Inferior parietal cortex (tissue), 1 donor: ENCODE measurements at regions not wholly inside any gene's neighbourhood (a gene's known extent, or its start where the extent isn't known, plus 50 kb on each side); places are given as distances from the start of the nearest gene placed in this dataset.

Source experiments
- DNase-seq: peaks from one replicate; pipeline ENCODE4 v3.0.0-alpha.2; 2016; ENCODE audit errors: extremely low spot score

GRCh38 chr7:24341691-24342413 lies 57.9 kb downstream of the NPY start:
- DNase-seq = no peak

GRCh38 chr7:24343614-24344013 lies 59.6 kb downstream of the NPY start:
- no peak for DNase-seq

- DNase-seq = no peak
Measured at GRCh38 chr7:24346129-24346528, 62.1 kb downstream of the NPY start.

- no peak for DNase-seq
Measured at GRCh38 chr7:24346716-24347115, 62.7 kb downstream of the NPY start.

GRCh38 chr7:24349339-24349738 lies 65.3 kb downstream of the NPY start:
- no peak for DNase-seq

- no peak for DNase-seq
Measured at GRCh38 chr7:24354456-24354855, 70.5 kb downstream of the NPY start.

- DNase-seq = no peak
Measured at GRCh38 chr7:24356718-24357386, 72.9 kb downstream of the NPY start.

GRCh38 chr7:24361001-24361400 lies 77.0 kb downstream of the NPY start:
- no peak for DNase-seq

- peak; percentile 23 for DNase-seq
Measured at GRCh38 chr7:24365606-24366005, 81.6 kb downstream of the NPY start.

- DNase-seq = no peak
Measured at GRCh38 chr7:24366876-24367275, 82.9 kb downstream of the NPY start.

GRCh38 chr7:24368161-24368560 lies 84.2 kb downstream of the NPY start:
- DNase-seq = no peak

- DNase-seq = no peak
Measured at GRCh38 chr7:24370541-24370940, 86.6 kb downstream of the NPY start.

- no peak for DNase-seq
Measured at GRCh38 chr7:24372961-24373955, 89.3 kb downstream of the NPY start.

GRCh38 chr7:24378871-24379616 lies 95.1 kb downstream of the NPY start:
- DNase-seq = no peak

- no peak for DNase-seq
Measured at GRCh38 chr7:24381894-24382505, 98.0 kb downstream of the NPY start.

- DNase-seq = no peak
Measured at GRCh38 chr7:24383055-24383454, 99.1 kb downstream of the NPY start.

GRCh38 chr7:24384362-24385030 lies 100.5 kb downstream of the NPY start:
- DNase-seq = no peak

GRCh38 chr7:24388212-24388611 lies 104.2 kb downstream of the NPY start:
- no peak for DNase-seq

GRCh38 chr7:24390376-24391157 lies 106.6 kb downstream of the NPY start:
- DNase-seq = no peak

GRCh38 chr7:24392774-24393173 lies 108.8 kb downstream of the NPY start:
- no peak for DNase-seq
